ENCODE measurements at regions not wholly inside any gene's neighbourhood (a gene's known extent, or its start where the extent isn't known, plus 50 kb on each side); places are given as distances from the start of the nearest gene placed in this dataset.

DNA sequence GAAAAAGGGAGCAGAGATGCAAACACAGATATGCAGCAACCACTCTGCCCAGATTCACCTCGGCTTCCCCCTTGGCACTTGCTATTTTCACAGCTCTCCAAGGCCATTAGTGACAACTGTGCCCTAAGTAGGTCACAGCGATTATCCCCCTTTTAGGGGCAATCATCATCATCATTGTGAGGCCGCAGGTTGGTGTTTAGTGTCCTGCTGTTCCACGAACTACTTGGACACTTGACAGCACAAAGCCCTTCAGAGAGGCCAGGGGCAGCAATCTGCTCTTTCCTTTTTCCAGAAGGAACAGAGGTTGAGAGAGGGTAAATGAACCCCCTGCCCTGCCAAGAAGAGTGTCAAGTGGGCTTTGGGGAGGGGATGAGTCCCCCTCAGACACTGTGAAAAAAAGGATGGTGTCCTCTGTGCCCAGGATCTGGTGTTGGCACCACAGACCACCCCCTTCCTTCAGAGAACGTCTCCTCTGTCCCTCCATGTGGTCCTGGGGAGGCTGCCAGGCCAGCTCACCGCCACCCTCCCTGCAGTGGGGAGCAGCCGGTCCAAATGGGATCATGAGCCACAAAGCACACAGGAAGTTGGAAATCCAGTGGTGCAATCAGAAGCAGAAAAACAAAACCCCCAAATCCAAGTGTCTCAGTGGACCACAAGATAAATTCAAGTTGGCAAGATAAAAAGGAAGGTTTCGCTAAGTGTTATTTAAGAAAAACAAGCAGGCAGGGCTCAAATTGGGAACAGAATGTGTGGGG, 78.4 kb upstream of the MED9 start:
- DNase-seq (ENCODE audit: low spot score) (no peak), FAIRE-seq (no peak)

DNA sequence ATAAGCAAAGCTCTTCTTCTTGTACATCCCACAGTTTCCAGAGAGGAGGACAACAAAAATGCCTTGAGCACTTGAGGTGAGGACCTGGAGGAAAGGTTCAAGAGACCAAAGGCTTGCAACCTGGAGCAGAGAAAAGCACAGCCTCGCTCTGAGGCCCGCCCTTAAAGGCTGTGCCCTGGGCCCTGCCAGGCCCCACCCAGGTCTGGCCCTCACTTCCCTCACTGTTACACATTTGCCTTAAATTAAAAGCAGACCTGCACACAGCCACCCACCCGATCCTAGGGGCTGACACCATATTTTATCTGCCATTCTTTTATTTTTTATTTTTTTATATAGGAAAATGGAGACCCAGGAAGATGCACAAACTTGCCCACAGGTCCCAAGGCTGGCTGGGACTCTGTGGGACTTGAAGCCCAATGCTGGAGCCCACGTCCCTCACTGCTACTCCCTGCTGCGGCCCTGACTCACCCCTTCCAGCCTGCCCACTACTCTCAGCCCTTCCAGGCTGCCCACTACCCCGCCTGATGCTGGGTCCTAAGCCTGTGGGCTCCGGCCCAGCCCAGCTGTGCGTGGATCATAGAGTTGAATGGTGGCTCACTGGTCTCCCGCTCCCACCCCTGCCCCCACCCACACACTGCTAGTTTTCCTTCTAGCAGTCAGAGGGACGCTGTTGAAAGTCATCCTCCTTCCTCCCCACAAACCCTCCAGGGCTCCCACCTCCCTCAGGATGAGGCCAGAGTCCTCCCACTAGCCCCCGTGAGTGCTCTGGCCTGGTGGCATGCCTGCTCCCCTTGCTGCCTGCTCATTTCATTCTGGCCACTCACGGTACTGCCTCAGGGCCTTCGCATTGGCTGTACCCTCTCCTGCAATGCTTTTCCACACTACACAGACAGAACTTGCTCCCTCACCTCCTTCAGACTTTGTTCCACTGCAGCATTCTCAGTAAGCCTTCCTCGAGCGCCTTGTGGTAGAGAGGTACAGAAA, 77.6 kb upstream of the MED9 start:
- FAIRE-seq, result no peak
- DNase-seq (ENCODE audit: low spot score), result no peak

DNA sequence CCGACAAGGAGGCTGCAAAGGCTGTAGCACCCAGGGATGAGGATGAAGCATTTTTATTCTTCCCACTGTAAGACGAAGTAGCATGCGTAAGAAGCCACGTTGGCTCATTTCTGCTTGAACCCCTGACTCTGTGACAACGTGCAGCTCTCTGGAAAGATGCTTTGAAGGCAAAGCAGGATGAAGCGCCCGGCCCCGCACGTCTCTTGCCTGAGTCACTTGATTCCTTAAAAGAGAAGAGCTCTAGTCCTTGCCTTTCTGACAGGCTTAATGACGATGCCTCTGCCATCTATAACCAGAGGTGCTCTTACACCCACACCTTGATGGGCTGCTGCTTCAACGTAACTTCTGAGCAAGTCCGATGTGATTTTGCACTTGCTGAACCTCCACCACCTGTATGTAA, 76.7 kb upstream of the MED9 start:
- FAIRE-seq (no peak), DNase-seq (ENCODE audit: low spot score) (no peak)

DNA sequence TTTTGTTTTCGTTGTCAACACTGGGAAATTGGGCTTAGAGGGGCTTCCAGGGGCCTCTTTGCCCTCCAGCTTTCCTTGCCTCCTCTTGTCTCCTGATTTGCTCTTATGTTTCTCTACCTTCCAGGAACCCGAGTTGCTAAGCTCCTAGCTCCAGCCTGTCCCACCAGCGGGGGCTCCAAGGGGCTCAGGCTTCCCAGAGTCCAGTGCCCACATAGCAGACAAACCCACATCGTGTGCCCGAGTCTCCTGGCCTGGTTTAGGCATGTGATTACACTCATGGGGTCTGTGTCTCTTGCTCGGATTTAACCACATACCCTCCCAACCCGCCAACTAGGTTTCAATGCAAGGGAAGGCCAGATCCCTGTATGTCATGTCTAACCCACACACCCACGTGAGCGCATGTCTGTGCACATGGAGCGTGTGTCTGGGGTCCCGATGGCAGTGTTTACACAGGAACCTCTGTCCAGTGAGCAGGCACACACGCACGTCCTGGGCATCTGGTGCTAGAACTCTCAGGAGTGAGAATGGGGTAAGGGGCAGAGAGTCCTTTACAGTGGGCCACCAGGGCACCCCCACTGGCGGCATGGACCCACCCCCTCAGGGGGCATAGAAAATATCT, 76.1 kb upstream of the MED9 start:
- DNase-seq (ENCODE audit: low spot score) (no peak), FAIRE-seq (no peak)

DNA sequence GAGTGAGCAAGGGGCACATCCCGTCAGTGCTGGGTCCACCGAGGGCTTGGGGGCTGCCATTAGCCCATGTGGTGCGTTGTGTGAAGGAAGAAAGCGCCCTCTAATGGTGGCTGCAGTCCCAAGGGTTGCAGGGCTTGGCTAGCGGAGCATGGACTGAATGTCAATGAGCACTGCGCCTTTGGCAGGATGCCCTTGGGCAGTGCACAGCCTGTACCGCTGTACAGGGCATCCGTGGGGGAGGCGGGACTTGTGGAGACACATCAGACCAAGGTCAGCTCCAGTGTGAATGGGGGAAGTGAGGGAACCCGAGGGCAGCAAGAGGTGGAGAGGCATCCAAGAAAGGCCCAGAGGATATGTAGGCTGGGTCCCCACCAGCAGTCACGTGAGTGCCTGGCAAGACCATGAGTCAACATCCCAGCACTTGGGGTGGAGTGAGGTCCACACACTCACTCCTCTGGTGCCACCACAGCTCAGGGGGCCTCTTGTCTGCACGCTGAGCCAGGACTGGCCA, 75.5 kb upstream of the MED9 start:
- no peak for FAIRE-seq

DNA sequence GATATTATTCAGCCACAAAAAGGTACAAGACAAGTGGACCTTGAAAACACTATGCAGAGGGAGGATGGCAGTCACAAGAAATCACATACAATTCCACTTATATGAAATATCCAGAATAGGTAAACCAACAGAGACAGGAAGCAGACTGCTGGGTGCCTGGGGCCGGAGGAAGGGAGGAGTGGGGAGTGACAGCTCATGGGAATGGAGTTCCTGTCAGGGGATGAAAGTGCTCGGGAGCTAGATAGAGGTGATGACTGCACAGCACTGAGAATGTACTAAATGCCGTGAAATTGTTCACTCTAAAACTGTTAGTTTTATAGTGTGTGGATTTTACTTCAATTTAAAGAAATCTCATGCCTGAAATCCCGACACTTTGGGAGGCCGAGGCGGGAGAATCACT, 74.2 kb upstream of the MED9 start:
- FAIRE-seq, result no peak
- DNase-seq (ENCODE audit: low spot score), result no peak

More for the DNA sequence above, 75.5 kb upstream of the MED9 start:
- peak; percentile 29 for DNase-seq (ENCODE audit: low spot score)

DNA sequence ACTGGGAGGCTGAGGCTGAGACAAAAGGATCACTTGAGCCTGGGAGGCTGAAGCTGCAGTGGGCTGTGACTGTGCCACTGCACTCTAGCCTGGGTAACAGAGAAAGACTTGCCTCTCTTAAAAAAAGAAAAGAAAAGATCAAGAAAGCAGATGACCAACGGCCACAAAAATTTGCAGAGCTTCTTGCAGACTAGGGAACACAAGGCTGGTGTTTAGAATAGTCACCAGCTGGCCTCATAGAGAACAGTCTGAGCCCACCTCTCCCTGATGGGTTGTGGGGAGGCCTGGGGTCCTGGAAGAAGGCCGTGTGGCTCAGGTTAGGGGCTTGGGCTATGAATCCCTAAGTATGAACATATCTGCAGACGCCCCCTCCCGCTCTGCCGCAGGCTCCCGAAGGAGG, 73.7 kb upstream of the MED9 start:
- no peak for FAIRE-seq
- no peak for DNase-seq (ENCODE audit: low spot score)

DNA sequence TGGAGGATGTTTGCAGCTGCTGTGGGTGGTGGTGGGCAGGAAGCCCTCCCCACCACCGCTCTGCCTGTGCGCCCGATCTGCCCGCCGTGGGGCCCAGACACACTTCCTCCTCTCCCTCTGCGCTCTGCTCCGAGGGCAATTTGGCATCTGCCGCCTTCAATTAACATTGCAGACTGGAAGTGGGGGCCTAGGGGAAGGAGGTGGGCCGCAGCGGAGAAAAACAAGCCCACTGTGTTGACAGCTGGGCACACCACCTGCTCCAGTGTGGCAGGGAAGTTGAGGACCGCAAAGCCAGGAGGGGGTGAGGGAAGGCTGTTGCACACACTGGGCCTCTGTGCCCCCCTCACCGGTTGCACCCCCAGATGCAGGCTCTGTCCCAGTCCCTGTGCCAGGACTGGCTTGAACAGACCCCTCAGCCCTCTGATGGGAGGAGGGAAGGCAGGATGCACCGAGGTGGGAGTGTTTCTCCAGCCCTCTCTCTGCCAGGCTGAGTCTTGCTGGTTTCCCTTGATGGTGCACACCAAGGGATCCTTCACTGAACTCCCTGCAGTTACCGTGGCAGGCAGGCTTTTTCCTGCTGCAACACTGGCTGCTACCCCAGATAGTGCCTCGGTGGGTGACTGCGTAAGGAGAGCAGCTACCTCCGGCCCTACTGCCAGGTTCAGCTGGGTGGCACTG, 72.8 kb upstream of the MED9 start:
- no peak for DNase-seq (ENCODE audit: low spot score)
- no peak for FAIRE-seq

DNA sequence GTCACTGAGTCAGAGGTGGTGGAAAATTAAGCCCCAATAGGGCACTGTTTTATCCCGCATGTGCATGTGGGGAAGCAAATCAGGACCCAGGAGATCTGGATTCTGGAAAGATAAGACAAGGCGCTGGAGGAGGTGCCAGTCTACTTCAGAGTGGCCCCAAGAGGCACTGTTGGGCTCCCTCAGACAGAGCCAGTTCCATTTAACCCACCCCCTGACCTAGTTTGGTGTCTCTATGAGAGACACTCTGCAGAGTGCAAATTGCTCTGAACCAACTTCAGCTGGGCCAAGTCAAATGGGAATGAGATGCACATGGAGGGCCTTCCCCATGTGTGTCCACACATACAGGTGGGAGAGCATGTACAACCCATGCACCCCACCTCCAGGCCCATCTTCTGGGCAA, 71.1 kb upstream of the MED9 start:
- DNase-seq (ENCODE audit: low spot score) (no peak), FAIRE-seq (no peak)

DNA sequence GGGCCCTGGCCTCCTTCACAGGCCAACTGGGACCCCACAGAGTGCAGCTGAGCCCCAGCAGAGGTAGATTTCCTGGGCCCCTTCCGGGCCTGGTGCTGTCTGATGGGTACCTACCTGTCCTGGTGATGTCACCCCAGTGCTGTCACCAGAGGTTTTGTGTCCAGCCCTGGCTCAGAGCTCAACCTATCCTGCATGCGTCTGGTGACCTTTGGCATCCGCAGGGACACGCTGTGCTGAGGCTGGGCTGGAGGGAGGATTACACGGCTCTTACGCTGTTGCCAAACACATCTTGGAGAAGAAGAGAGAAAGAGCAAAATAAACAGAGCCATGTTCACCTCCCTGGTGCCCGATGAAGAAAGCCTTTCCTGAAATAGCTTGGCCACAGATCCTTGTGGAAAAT, 70.6 kb upstream of the MED9 start:
- DNase-seq (ENCODE audit: low spot score) (no peak), FAIRE-seq (no peak)

DNA sequence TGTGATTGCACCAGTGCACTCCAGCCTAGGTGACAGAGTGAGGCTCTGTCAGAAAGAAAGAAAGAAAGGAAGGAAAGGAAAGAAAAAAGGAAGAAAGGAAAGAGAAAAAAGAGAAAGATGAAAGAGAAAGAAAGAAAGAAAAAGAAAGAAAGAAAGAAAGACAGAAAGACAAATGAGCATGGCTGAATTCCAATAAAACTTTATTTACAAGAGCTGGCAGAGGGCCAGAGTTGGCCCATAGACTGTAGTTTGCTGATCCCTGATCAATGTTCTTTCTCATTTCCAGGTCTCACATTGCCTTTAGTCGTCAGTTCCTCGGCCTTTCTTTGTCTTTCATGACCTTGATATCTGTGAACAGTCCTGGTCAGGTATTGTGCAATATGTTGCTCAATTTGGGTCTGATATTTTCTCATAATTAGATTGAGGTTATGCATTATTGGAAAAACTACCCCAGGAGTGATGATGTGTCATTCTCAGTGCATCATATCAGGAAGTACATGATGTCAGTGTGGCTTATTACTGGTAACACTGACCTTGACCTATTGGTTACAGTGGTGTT, 68.5 kb upstream of the MED9 start:
- DNase-seq (ENCODE audit: low spot score), result no peak

DNA sequence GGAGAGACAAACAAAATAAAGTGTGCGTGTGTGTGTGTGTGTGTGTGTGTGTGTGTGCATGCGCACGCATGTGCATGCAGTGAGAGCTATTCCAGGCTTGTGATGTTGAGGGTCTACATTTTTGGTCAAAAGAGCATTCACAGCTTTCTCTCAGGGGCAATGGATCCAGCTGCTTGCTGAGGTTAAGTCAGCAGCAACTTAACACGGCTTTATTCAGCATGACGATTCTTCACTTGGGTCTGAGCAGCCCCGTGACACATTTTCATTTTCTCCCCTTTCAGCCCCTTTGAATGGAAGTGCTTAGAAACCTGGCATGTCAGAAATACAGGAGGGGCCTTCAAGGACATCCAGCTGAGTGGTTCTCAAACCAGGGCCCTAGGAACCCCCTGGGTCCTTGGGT, 66.4 kb upstream of the MED9 start:
- no peak for DNase-seq (ENCODE audit: low spot score)
- FAIRE-seq, result no peak

More for the DNA sequence above, 68.5 kb upstream of the MED9 start:
- no peak for FAIRE-seq

DNA sequence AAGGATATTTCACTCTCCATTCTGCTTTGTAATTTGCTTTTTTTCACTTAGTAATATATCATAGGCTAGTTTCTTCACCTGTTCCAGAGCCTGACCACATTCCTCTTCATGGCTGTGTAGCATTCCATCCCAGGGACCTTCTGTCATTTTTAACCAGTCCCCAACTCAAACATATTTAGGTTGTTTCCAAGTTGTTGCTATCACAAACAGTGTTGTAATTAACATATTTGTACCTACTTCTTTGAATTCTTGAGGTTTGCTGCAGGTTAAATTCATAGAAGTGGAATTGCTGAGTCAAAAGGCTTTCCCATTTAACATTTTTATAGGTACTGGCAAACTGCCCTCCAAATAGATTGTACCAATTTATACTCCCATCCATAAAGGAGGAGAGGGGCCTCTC, 65.1 kb upstream of the MED9 start:
- no peak for DNase-seq (ENCODE audit: low spot score)
- no peak for FAIRE-seq

DNA sequence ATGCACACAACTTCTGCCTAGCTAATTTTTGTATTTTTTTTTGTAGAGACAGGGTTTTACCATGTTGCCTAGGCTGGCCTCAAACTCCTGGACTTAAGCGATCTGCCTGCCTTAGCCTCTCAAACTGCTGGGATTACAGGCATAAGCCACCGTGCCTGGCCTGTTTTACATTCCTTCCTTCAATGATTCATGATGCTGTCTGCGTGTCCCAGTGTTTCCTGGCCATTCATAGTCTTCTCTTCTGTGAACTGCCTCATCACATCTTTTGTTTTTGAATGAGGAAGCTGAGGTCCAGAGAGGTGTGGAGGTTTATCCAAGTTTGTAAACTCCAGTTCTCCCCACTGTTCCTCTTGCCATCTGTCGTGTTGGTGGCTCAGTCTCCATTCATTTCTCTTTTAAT, 64.5 kb upstream of the MED9 start:
- FAIRE-seq, result no peak
- peak; percentile 8 for DNase-seq (ENCODE audit: low spot score)

DNA sequence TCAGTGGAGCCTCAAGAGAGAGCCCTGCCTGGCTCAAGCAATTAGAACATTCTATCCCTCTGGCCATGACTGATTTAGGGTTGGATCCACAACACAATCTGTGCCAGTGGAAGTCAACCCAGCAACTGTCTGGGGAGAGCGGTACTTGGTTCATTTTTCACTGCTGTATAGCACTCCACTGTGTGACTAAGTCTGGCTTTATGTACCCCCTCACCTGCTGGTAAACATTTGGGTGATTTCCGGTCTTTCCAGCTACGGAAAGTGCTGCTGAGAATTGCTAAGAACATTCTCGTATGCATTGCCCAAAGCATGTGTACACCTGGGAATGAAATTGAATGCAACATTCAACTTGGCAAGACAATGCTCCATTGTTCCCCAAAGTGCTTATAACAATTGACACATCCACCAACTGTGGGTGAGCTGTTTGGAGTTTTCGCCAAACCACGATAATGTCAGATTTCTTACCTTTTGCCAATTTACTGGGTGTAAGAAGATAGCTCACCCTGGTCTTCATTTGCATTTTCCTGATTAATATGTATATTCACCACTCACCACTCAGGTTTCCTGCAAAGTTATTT, 63.5 kb upstream of the MED9 start:
- no peak for DNase-seq (ENCODE audit: low spot score)

DNA sequence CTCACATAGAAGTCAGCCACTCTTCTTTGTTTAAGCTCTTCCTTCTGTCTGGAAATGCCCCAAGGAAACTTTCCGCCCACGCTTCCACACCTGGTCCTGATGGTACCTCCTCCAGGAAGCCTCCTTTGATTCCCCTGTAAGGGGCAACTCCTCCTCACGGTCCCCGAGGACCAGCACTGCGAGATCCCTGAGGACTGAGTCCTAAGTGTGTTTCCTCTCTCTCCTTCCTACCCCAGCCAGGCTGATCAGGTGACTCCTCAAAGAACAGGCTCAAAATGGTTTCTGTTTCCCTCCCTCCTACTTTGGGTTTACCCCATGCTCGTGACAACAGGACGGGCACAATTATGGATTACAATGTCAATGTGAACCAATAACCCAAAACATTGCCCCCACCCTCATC, 63.0 kb upstream of the MED9 start:
- DNase-seq (ENCODE audit: low spot score) (no peak), FAIRE-seq (no peak)

More for the DNA sequence above, 63.5 kb upstream of the MED9 start:
- no peak for FAIRE-seq

DNA sequence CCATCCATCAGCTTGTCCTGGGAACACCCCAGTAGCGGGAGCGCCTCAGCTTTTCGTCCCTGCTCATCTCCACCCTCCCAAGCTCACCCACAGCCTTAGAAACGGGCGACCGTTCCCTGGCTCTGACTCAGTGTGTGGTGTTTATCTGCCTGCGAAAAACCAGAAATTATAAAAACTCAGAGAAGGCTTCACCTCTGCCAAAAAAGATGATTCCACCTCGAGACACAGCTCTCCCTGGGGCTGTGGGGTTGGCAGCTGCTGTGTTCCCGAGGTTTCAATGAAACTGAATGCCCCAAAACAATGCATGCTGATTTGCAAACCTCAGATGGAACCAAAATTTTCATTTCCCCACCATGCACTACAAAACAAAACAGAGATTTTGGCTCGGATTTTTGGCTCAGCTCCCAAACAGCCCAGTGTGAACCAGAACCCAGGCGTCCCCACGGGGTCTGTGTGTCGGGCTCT, 62.4 kb upstream of the MED9 start:
- DNase-seq (ENCODE audit: low spot score), result no peak
- FAIRE-seq, result no peak

DNA sequence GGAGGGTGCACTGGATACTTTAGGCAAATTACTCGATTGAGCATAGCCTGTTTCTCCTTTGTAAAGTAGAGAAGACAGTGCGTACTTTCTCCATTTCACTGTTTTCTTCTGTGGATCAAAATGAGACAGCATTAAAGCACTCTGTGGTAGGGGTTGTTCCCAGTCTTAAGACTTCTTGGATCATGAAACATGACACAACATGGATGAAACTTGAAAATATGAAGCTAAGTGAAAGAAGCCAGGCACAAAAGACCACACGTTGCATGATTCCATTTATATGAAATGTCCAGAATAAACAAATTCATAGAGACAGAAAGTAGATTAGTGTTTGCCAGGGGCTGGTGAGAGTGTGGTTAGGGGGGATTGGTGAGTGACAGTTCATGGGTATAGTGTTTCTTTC, 61.8 kb upstream of the MED9 start:
- FAIRE-seq (no peak), DNase-seq (ENCODE audit: low spot score) (no peak)

DNA sequence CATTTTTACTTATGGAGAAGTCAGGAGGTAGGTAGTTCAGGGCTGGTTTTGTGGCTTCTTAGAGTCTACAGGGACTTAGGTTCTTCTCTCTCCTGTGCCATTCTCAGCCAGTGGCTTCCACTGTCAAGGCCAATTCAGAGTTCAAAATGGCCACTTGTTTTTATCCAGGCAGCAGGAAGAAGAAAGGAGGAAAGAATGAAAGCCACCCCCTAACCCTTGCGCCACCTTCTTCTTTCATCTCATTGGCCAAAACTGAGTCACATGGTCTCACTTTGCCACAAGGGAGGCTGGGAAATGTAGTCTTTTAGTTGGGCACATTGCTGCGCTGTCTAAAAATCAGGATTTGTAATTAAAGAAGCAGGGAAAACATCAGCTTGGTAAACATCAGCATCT, 60.8 kb upstream of the MED9 start:
- no peak for FAIRE-seq
- DNase-seq (ENCODE audit: low spot score), result no peak

Measured in RCC 7860 (cell line).